ENCODE measurements at regions not wholly inside any gene's neighbourhood (a gene's known extent, or its start where the extent isn't known, plus 50 kb on each side); places are given as distances from the start of the nearest gene placed in this dataset.

- TF ChIP-seq CTCF (IDR thresholded peaks at IDR 0.05): no peak
- no peak for TF ChIP-seq POLR2A (IDR thresholded peaks at IDR 0.05)
These were observed 391.4 kb upstream of the NDN start for GRCh38 chr15:24078310-24079029.
